UCSD-AML1 (cell line): ENCODE measurements at regions not wholly inside any gene's neighbourhood (a gene's known extent, or its start where the extent isn't known, plus 50 kb on each side); places are given as distances from the start of the nearest gene placed in this dataset.
"Not testable (repeated sequence)": the region's sequence is repeated elsewhere in the genome, so short reads cannot be mapped to it uniquely, and the experiment has no call there.

ENCODE experiments used
- DNase-seq: peaks from one replicate; lab custom pipeline; 2025; ENCODE audit not compliant: unreplicated experiment; lab: John Stamatoyannopoulos, UW

DNA sequence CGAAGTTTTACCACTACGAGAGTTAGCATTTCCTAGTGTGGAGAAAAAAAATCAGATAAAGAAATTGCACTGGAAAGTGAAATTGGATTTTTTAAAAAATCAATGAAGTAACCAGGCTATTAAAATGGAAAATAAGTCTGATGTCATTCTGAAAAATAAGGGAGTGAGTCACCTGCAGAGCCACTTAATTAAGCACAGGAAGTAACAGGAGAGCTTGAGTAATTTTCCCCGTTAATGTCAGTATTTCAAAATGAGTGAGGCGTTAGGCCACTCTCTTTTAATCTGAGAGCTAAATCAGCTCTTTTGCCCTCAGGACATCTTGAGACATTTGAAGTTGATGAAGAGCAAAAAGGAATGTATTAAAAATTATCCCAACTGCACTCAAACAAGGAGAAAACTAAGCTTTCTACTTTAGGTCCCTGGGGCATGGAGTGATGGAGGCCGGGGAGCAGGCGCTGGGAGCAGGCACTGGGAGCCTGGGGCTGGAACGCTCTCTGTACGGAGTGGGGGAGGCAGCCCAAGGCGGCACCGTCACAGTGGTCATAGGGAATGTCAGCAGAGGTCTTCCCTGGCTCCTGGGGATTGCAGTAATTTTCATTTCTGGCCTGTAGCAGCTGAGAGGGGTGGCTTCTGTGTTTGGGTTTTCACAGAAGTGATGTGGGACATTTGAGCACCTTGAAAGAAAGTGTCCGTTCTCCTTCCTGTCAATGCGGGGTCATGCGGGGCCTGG is 194.6 kb downstream of the BCL2L11 start:
- DNase-seq, result not testable (repeated sequence)

DNA sequence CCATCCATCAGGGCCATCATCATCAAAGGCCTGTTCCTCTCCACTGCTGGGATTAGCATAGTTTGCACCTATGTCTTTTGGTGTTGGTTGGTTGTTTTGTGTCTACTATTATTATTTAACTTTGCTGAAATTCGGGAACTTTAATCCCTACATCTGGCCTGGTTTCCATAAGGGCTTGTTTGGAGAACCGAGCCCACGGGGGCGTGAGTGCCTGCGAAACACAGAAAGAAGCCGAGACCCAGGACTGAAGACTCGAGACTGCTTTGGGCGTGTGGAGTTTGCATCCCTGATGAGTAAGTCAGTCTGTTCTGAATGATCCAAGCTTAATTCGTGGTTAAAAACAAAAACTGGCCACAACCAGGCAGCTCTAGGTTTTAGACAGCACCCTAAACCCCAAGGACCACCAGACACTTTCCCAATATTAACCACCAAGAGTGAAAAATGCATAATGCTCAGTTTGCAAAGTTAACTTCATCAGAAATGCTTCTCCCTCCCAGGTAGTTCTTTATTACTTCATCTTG is 195.6 kb downstream of the BCL2L11 start:
- DNase-seq, result not testable (repeated sequence)

- not testable (repeated sequence) for DNase-seq
Measured at GRCh38 chr2:111316881-111317549, 196.3 kb downstream of the BCL2L11 start.

DNA sequence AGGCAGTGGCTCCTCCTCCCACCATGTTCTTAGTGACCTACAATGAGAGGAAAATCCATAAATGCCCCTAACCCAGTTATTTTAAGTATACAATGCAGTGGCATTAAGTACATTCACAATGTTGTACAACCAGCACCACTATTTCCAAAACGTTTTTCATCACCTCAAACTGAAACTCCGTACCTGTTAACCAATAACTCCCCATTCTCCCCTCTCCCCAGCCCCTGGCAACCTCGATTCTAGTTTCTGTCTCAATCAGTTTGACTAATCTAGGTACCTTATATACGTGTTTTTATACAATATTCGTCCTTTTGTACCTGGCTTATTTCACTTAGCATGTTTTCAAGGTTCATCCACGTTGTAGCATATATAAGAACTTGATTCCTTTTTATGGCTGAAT is 198.8 kb downstream of the BCL2L11 start:
- not testable (repeated sequence) for DNase-seq

- DNase-seq, result not testable (repeated sequence)
Measured at GRCh38 chr2:111320264-111320663, 199.6 kb downstream of the BCL2L11 start.

GRCh38 chr2:111320965-111321364 is 200.3 kb downstream of the BCL2L11 start:
- DNase-seq, result not testable (repeated sequence)

GRCh38 chr2:111323384-111323783 is 202.7 kb downstream of the BCL2L11 start:
- DNase-seq, result not testable (repeated sequence)

- DNase-seq, result not testable (repeated sequence)
Measured at GRCh38 chr2:111327726-111328125, 207.0 kb downstream of the BCL2L11 start.

GRCh38 chr2:111329309-111329708 is 208.6 kb downstream of the BCL2L11 start:
- not testable (repeated sequence) for DNase-seq

- DNase-seq, result not testable (repeated sequence)
Measured at GRCh38 chr2:111331099-111331724, 210.5 kb downstream of the BCL2L11 start.

DNA sequence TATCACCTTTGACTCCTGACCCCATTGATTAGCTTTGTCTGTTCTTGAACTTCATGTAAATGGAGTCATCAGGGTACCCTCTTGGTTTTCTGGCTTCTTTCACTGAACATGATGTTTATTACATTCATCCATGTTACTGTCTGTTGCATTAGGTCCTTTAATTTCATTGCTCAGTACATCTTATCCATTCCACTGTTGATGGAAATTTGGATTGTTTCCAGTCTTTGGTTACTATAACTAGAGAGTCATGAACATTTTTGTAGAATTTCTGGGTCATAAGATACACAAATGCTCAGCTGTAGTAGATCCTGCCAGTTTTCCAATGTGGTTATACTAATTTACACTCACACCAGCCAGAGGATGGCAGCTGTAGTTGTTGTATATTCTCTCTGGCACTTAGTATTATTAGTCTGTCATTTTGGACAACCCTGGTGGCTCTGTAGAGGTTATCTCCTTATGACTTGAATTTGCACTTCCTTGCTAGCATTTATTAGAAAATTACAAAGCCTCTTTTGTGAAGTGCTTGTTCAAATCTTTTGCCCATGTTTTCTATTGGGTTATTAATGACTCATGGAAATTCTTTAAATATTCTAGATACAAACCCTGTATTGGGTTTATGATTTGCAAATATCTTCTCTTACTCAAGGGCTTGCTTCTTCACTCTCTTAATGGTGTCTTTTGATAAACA is 214.7 kb downstream of the BCL2L11 start:
- DNase-seq, result not testable (repeated sequence)

DNA sequence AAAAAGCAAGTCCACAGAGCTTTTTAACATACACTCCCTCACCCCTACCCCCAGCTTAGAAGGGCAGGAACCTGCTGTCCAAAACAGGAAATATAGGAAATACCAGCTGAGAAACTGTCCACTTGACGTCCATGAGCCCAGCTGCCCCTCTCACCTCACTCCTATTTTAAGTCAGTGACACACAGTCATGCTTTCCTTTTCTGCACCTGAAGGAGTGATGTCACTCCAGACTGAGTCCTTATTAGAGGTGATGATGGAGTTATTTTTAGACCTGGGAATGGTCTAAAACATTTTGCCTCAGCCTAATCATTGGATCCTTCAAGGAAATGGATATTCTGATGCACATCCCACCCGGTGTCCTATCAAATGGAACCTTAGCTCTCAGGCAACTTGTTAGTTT is 217.8 kb downstream of the BCL2L11 start:
- DNase-seq, result not testable (repeated sequence)

- DNase-seq, result not testable (repeated sequence)
Measured at GRCh38 chr2:111339476-111339875, 218.8 kb downstream of the BCL2L11 start.

DNA sequence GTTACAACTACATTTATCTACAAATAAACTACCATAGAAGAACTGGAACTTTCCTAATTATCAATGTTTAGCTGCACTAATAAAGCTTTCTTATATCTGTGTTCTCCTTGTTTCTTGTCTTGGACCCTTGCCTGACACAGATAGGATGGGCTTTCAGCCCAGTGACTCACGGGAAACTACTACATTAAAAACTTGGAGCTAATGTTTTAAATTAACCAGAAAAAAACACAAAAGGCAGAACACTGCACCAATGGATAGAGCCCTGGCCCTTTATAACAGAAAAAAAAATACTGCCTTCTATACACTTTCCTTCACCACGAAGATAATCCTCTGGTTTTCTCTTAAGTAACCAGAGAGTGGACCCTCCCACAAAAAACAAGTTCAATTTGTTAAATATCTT is 223.9 kb downstream of the BCL2L11 start:
- not testable (repeated sequence) for DNase-seq

DNA sequence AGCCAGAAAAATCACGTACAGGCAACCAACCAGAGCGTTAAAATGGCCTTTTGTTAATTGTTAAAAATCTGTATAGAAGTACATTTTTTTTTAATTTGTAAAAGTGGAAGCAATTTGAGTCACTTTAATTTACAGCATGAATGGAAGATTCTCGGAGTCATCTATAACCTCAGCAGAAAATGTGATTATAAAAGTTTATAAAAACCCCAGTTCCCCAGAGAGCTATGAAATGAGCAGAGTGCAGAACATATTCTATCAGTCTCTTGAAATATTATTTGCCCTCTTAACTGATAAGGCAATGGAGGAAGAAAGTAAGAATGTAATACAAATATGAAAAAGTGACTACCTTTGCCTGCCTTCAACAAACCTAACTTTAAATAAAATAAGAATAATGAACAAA is 224.7 kb downstream of the BCL2L11 start:
- not testable (repeated sequence) for DNase-seq

DNA sequence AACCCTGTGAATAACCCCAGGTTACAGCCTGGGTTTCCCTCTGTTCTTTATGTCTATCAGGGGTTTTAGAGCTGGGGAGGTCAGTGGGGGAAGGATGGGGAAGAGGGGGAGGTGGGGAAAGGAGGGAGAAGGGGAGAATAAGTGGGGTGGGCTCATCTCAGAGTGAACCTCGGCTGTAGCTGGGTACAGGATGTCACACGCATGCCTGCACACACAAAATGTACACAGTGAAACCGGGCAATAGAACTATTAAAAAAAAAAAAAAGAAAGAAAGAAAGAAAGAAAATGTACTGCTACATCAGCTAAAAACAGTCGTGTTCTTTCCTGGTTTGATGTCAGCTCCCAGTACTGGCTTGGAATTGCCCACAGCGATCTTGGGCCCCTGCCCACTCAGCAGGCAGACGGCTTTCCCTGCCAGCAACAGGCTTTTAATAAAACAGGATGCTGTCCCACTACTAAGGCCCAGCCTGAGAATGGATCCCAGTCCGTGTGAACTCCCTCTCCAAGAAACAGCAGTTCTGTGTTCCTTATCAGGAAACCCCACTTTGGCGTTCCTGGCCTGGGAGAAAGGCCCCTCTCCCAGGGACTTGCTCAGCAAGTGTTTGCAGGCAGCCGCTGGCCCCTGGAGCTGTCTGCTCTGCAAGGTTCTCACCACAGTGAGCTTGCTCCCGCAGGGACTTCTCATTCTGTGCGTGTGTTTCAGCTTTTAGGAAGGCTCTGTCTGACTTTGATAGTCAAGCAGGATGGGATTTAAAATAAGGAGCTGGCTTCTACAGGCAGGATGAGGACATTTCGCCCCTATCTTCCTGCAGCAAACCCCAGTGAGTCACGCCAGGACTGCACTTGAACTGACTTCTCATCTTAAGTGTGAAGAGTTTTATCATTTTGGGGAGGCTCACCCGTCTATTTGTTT is 225.6 kb downstream of the BCL2L11 start:
- not testable (repeated sequence) for DNase-seq

GRCh38 chr2:111347695-111348094 is 227.0 kb downstream of the BCL2L11 start:
- DNase-seq, result not testable (repeated sequence)

DNA sequence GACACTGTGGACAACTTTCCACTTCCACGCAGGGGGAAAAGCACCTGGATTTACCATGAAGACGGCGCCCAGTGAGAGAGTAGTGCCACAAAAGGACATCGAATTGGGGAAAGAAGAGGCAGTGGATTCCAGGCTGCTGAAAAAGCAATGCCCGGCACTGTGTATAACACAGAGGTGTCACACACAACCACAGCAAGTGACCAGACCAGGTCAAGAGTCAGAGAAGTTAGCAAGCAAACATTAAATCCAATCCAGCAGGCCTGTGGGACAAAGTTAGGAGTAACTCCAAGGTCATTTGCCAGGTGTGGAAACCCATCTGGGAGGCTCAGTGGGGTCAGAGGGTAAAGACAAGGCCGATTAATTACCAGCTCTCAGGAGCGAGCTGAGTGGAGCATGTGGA is 227.6 kb downstream of the BCL2L11 start:
- DNase-seq, result not testable (repeated sequence)

DNA sequence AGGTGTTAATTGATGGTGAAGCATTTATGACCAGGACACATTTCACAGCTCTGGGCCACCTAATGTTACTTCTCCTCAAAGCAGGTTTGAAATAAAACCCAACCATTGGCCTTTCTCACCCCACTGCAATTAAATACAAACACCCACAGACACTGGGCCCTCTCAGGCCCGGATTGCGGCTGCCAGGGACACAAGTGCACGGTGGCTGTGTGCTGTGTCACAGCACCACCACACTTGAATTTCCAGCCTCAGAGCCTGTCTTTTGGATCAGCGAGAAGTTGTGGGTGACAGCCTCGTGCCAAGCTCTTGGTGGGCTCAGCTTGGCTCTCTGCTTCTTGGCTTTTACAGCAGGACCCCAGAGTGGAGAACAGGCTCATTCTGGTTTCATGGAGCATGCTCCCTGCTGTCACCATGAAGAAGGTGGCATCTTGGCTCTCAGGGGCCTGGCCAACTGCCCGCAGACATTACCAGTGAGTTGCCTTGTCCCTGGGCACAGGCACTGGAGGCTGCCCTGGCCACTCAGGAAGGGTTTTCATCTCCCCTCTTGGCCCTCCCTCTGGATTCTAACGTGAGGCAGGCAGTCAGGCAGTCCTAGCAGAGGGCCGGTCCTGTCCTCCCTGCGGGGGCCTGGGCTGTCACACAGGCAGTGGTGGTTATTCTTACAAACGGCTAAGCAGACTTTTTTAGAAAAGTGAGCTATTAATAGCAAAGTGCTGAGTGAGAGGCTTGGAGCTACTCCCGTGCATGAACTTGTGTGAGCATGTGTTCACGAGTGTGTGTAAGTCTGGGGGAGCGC is 234.5 kb downstream of the BCL2L11 start:
- not testable (repeated sequence) for DNase-seq
